Left ventricle myocardium inferior (tissue), 1 donor: ENCODE measurements at regions not wholly inside any gene's neighbourhood (a gene's known extent, or its start where the extent isn't known, plus 50 kb on each side); places are given as distances from the start of the nearest gene placed in this dataset.

Source experiments
- DNase-seq: peaks from one replicate; pipeline ENCODE4 v3.0.0-alpha.2; 2020
- H3K27ac ChIP-seq: fragments of 200-600 bp; replicated peaks from 2 replicates; pipeline ENCODE4 v1.8.0; 2021
- H3K27me3 ChIP-seq: fragments of 200-600 bp; 2 replicates; pipeline ENCODE4 v1.8.0; 2021; ENCODE audit warnings: low read depth
- H3K36me3 ChIP-seq: fragments of 200-600 bp; 2 replicates; pipeline ENCODE4 v1.8.0; 2021
- H3K4me1 ChIP-seq: fragments of 200-600 bp; 2 replicates; pipeline ENCODE4 v1.8.0; 2021
- H3K4me3 ChIP-seq: fragments of 200-600 bp; 2 replicates; pipeline ENCODE4 v1.8.0; 2021; ENCODE audit warnings: mild to moderate bottlenecking, moderate library complexity
- H3K9me3 ChIP-seq: fragments of 200-600 bp; replicated peaks from 2 replicates; pipeline ENCODE4 v1.8.0; 2021
- intact Hi-C: fragments of 100-400 bp; cut with micrococcal nuclease; formaldehyde crosslinking; loops from one replicate; pipeline ENCODE4 v1.11.0; 2022
- TF ChIP-seq, protein P1 (sequence below): fragments of 200-600 bp; IDR thresholded peaks from 2 replicates; pipeline ENCODE4 v1.8.0; 2021; ENCODE audit warnings: antibody characterized with exemption, mild to moderate bottlenecking, borderline replicate concordance
- donor health status: DM: no; HTN: yes; CAD: no; lungs with severe emphysema.

DNA sequence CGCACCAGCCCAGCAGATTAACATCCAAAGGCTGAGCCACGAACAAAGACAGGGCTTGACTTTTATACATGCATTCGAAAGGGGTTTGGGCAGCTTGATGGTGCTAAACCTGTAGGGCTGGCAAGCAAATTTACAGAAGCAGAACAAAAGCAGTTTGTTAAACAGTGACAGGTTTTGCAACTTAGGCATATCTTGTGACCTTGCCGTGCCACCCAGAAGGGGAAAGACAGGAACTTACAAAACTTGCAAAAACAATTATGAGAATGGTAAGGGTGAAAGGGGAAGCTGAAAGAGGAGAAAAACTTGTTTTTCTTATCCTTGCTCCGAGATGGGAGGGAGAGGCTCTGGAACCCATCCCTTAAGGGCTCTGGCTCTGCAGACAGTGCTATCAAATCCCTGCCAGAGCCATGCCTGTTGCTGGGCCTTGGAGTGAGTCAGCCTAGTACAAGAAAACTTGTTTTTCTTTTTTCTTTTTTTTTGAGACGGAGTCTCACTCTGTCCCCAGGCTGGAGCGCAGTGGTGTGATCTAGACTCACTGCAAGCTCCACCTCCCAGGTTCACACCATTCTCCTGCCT is 1325.2 kb upstream of the PRR20A start:
- H3K4me3 ChIP-seq, result no peak overlapping the region
- no peaks in the 10 kb centered on the region for H3K36me3 ChIP-seq
- intact Hi-C loops, result no loop called here
- peaks cover 37% of the 10 kb centered on the region for H3K9me3 ChIP-seq
- no peaks in the 10 kb centered on the region for H3K4me1 ChIP-seq
- DNase-seq, result no peak
- H3K27ac ChIP-seq, result no peak overlapping the region
- H3K27me3 ChIP-seq, result no peaks in the 10 kb centered on the region
- TF ChIP-seq, protein P1, sequence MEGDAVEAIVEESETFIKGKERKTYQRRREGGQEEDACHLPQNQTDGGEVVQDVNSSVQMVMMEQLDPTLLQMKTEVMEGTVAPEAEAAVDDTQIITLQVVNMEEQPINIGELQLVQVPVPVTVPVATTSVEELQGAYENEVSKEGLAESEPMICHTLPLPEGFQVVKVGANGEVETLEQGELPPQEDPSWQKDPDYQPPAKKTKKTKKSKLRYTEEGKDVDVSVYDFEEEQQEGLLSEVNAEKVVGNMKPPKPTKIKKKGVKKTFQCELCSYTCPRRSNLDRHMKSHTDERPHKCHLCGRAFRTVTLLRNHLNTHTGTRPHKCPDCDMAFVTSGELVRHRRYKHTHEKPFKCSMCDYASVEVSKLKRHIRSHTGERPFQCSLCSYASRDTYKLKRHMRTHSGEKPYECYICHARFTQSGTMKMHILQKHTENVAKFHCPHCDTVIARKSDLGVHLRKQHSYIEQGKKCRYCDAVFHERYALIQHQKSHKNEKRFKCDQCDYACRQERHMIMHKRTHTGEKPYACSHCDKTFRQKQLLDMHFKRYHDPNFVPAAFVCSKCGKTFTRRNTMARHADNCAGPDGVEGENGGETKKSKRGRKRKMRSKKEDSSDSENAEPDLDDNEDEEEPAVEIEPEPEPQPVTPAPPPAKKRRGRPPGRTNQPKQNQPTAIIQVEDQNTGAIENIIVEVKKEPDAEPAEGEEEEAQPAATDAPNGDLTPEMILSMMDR, result no peak

DNA sequence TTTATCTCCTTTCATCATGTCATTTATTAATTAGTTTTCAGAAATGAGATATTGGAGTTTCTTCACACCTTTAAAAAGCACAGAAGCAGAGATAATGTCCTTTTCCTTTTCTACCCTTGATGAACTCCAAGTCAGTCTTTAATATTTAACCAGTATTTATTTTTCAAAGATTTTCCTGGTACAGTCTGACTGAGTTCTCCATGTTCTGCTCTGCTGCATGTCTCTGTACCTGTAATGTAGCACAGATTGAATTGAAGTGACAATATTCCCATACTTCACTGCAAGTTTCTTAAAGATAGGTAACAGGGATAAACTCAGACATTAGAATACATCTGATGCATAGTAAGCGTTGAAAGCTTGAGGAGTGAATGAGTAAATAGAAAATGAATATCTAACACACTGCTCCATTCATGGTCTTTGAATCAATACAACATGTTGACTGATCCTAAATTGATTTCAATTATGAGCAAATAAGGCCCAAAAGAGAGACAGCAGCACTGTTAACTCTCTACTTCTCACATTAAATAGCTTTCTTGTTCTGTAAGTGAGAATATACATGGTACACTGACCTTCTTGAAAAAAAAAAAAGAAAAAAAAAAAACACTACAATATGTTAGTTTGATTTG is 1323.6 kb upstream of the PRR20A start:
- Histone ChIP-seq H3K27ac (no peak overlapping the region), H3K9me3 (peaks cover 31% of the 10 kb centered on the region), H3K4me1 (no peaks in the 10 kb centered on the region), H3K27me3 (no peaks in the 10 kb centered on the region), H3K4me3 (no peak overlapping the region), H3K36me3 (no peaks in the 10 kb centered on the region)
- TF ChIP-seq, protein P1, result no peak
- DNase-seq, result no peak
- intact Hi-C loops, result no loop called here

DNA sequence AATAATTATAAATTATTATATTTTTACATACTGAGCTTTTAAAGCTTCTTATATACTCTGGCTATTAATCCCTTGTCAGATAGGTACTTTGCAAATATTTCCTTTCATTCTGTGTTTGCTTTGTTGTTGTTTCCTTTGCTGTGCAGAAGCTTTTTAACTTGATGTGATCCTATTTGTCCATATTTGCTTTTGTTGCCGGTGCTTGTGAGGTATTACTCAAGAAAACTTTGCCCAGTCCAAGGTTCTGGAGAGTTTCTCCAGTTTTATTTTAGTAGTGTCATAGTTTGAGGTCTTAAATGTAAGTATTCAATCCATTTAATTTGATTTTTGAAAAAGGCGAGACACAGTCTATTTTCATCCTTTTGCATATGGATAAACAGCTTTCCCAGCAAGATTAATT is 1319.9 kb upstream of the PRR20A start:
- intact Hi-C loops, result no loop called here

DNA sequence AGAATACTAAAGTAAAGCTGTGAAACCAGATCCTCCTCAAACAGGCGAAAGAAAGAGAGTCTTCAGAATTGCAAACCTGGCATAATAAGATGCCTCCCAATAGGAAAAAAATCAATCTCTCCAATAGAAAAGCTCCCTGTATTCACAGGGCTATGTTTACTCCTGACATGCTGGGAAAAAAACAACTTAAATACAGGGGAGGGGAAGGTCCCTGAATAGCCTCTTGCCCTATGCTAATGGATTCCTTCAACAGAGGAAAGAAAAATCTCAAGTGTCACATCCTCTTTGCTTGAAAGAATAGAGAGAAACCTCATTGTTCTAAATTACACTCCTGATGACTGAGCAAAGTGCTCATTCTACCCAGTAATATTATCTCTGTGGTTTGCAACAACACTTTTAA is 1271.1 kb upstream of the PRR20A start:
- TF ChIP-seq, protein P1, result no peak
- no peak for DNase-seq
- no peak overlapping the region for H3K27ac ChIP-seq
- H3K4me3 ChIP-seq, result no peak overlapping the region
- no peaks in the 10 kb centered on the region for H3K27me3 ChIP-seq
- intact Hi-C loops, result no loop called here
- H3K9me3 ChIP-seq, result peaks cover 55% of the 10 kb centered on the region
- no peaks in the 10 kb centered on the region for H3K36me3 ChIP-seq
- H3K4me1 ChIP-seq, result no peaks in the 10 kb centered on the region

More for the DNA sequence above, 1319.9 kb upstream of the PRR20A start:
- H3K4me3 ChIP-seq, result no peak overlapping the region
- H3K27me3 ChIP-seq, result no peaks in the 10 kb centered on the region
- no peak for DNase-seq
- no peak overlapping the region for H3K27ac ChIP-seq
- TF ChIP-seq, protein P1, result no peak
- peaks cover 13% of the 10 kb centered on the region for H3K9me3 ChIP-seq
- no peaks in the 10 kb centered on the region for H3K36me3 ChIP-seq
- no peaks in the 10 kb centered on the region for H3K4me1 ChIP-seq

DNA sequence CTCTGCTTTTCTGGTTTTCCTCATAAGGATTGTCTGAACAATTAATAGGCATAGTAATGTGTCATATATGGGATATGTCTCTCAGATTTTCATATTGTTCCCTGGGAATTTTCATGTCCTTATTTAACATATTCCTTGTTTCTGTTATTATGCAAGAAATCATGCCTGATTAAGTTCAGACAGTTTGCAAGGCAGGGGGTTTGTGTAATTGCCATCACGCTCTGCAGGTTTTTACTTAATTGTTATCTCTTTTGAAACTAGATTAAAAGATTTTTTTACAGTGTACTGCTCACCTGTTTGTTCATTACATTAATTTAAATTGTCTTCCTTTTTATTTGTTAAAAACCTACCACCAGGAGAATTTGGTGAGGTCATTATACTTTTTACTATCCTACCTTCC is 1253.2 kb upstream of the PRR20A start:
- TF ChIP-seq, protein P1, result no peak
- Histone ChIP-seq H3K9me3 (peaks cover 15% of the 10 kb centered on the region), H3K4me1 (no peaks in the 10 kb centered on the region), H3K36me3 (no peaks in the 10 kb centered on the region), H3K4me3 (no peak overlapping the region), H3K27me3 (no peaks in the 10 kb centered on the region), H3K27ac (no peak overlapping the region)
- DNase-seq, result no peak
- intact Hi-C loops, result no loop called here
